ENCODE measurements at regions not wholly inside any gene's neighbourhood (a gene's known extent, or its start where the extent isn't known, plus 50 kb on each side); places are given as distances from the start of the nearest gene placed in this dataset.
A peak's percentile ranks its signal among the peaks of the same experiment; 100 is the strongest.

GRCh38 chr2:181178130-181178529 lies 197.7 kb downstream of the UBE2E3 start:
- Histone ChIP-seq H3K4me3 (no peak overlapping the region), H3K27me3 (no peaks in the 10 kb centered on the region), H3K4me1 (no peaks in the 10 kb centered on the region), H3K27ac (no peak overlapping the region), H3K9me3 (no peaks in the 10 kb centered on the region), H3K36me3 (replicated peaks in 1 of 2; ENCODE audit: insufficient read depth in 1 of 2, low read depth in 2 of 2) (no peaks in the 10 kb centered on the region)
- TF ChIP-seq POLR2A (IDR thresholded peaks at IDR 0.05) (no peak), CTCF (IDR thresholded peaks at IDR 0.05) (no peak)
- ATAC-seq (no peak), DNase-seq (no peak)
- intact Hi-C loops (cut with DNase I) = no loop called here

GRCh38 chr2:181178823-181179412 lies 198.5 kb downstream of the UBE2E3 start:
- ATAC-seq = no peak

GRCh38 chr2:181183878-181184542 lies 203.6 kb downstream of the UBE2E3 start:
- H3K4me1 ChIP-seq = no peaks in the 10 kb centered on the region
- WGBS, 2 donors = 48 to 57% methylated on average over 4 of the region's 4 CpGs
- H3K27me3 ChIP-seq = no peaks in the 10 kb centered on the region
- TF ChIP-seq CTCF (IDR thresholded peaks at IDR 0.05) (no peak), POLR2A (IDR thresholded peaks at IDR 0.05) (no peak)
- no peaks in the 10 kb centered on the region for H3K9me3 ChIP-seq
- no peak overlapping the region for H3K4me3 ChIP-seq
- intact Hi-C loops (cut with DNase I) = no loop called here
- H3K27ac ChIP-seq = no peak overlapping the region
- no peaks in the 10 kb centered on the region for H3K36me3 ChIP-seq (replicated peaks in 1 of 2; ENCODE audit: insufficient read depth in 1 of 2, low read depth in 2 of 2)
- ATAC-seq (no peak), DNase-seq (no peak)

More at GRCh38 chr2:181178823-181179412, 198.5 kb downstream of the UBE2E3 start:
- Histone ChIP-seq H3K9me3 (no peaks in the 10 kb centered on the region), H3K4me1 (no peaks in the 10 kb centered on the region), H3K27ac (no peak overlapping the region), H3K4me3 (no peak overlapping the region), H3K27me3 (no peaks in the 10 kb centered on the region), H3K36me3 (replicated peaks in 1 of 2; ENCODE audit: insufficient read depth in 1 of 2, low read depth in 2 of 2) (no peaks in the 10 kb centered on the region)
- intact Hi-C loops (cut with DNase I) = no loop called here
- DNase-seq = peak in 1 of 4 donors; percentile 12
- whole genome bisulfite sequencing, 2 donors = 50 to 57% methylated on average over 2 of the region's 2 CpGs
- TF ChIP-seq CTCF (IDR thresholded peaks at IDR 0.05) = peak in 1 of 7 experiments; percentile 6
- TF ChIP-seq POLR2A (IDR thresholded peaks at IDR 0.05) = no peak

GRCh38 chr2:181185421-181185820 lies 205.0 kb downstream of the UBE2E3 start:
- Histone ChIP-seq H3K36me3 (replicated peaks in 1 of 2; ENCODE audit: insufficient read depth in 1 of 2, low read depth in 2 of 2) (no peaks in the 10 kb centered on the region), H3K27ac (no peak overlapping the region), H3K9me3 (no peaks in the 10 kb centered on the region), H3K4me3 (no peak overlapping the region), H3K4me1 (no peaks in the 10 kb centered on the region), H3K27me3 (no peaks in the 10 kb centered on the region)
- intact Hi-C loops (cut with DNase I) = no loop called here
- 71 to 78% methylated on average over 6 of the region's 6 CpGs for WGBS, 2 donors
- ATAC-seq = no peak
- no peak for TF ChIP-seq CTCF (IDR thresholded peaks at IDR 0.05)
- no peak for TF ChIP-seq POLR2A (IDR thresholded peaks at IDR 0.05)
- DNase-seq = no peak

GRCh38 chr2:181185948-181186347 lies 205.5 kb downstream of the UBE2E3 start:
- Histone ChIP-seq H3K9me3 (no peaks in the 10 kb centered on the region), H3K27ac (no peak overlapping the region), H3K4me1 (no peaks in the 10 kb centered on the region), H3K4me3 (no peak overlapping the region), H3K27me3 (no peaks in the 10 kb centered on the region), H3K36me3 (replicated peaks in 1 of 2; ENCODE audit: insufficient read depth in 1 of 2, low read depth in 2 of 2) (no peaks in the 10 kb centered on the region)
- ATAC-seq (no peak), DNase-seq (no peak)
- TF ChIP-seq CTCF (IDR thresholded peaks at IDR 0.05) (no peak), POLR2A (IDR thresholded peaks at IDR 0.05) (no peak)
- 59% methylated on average over 4 of the region's 4 CpGs for WGBS, 2 donors
- intact Hi-C loops (cut with DNase I) = no loop called here
